GM13977 (cell line): ENCODE measurements at regions not wholly inside any gene's neighbourhood (a gene's known extent, or its start where the extent isn't known, plus 50 kb on each side); places are given as distances from the start of the nearest gene placed in this dataset.

Source experiments
- DNase-seq: peaks from one replicate; pipeline ENCODE4 v3.0.0; 2012; ENCODE audit warnings: low spot score
- CTCF ChIP-seq: IDR thresholded peaks from 2 replicates; pipeline ENCODE4 v1.5.1; 2012; ENCODE audit warnings: mild to moderate bottlenecking, control low read depth; ENCODE audit not compliant: insufficient read depth; ENCODE audit errors: extremely low read depth, missing control alignments
- in situ Hi-C: fragments of 300-500 bp; cut with MboI; formaldehyde crosslinking; loops from one replicate; pipeline ENCODE4 v1.12.0; 2022; ENCODE audit warnings: low sequenced_read_pairs, low pct_unique_long_range_greater_than_20kb, mixed read lengths, inconsistent platforms; ENCODE audit not compliant: unreplicated experiment

GRCh38 chr3:40876009-40876408 lies 323.3 kb upstream of the CTNNB1 start:
- in situ Hi-C loops = no loop called here
- no peak for TF ChIP-seq CTCF
- DNase-seq = no peak

DNA sequence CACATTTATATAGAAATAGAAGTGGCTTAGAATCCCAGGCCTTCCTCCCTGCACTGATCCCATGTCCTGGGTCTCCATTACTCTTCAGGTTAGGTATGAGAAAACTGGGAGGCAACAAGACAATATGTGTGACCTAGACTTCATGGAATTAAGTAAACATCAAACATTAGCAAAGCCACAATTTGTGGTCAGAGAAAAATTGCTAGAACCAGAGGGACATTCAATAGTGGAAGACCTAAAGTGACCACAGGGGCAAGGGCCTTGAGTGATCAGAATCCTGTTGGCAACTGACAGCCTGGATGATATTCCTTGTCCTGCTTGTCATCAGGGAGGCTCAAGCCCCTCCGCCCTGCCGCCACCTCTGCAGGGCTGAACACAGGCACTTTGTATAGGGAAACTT lies 322.8 kb upstream of the CTNNB1 start:
- in situ Hi-C loops = no loop called here
- DNase-seq = no peak
- no peak for TF ChIP-seq CTCF

DNA sequence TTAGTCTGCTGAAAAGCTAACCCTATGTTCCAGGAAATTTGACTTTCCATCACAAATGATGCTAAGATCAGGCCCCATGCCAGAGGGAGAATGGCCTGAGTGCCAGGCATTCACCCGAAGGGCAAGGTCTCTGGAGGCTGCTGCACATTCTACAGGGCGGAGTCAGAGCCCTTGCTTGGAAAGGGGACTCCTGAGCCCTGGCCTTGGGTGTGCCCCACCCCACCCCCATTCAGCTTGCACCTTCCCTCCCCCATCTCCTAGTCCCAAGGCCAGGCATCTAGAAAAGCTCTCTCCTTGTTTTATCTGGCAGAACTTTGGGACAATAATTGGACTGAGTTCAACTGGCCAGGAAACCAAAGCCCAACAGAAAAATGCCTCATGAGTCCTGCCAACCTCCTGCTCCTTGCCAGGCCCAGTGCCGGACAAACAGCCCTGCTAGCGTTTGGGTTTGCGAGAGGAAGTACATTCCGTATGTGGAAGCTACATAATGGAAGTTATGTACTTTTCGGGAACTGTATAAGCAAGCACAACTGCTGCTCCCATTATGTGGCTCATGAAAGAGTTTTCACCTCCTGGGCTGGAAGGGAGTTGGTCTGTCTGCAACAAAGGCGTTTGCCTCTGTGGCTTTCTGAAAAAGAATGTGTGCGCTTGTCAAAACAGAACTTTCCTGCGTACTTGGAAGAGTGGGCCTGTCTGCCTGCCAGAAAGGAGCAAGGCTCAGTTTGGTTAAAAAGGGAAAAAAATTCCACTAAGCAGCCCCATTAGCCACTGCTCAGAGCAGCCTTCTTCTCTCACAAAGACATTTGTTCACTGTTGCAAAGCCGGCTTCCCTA lies 321.5 kb upstream of the CTNNB1 start:
- in situ Hi-C loops = no loop called here
- no peak for TF ChIP-seq CTCF
- no peak for DNase-seq

DNA sequence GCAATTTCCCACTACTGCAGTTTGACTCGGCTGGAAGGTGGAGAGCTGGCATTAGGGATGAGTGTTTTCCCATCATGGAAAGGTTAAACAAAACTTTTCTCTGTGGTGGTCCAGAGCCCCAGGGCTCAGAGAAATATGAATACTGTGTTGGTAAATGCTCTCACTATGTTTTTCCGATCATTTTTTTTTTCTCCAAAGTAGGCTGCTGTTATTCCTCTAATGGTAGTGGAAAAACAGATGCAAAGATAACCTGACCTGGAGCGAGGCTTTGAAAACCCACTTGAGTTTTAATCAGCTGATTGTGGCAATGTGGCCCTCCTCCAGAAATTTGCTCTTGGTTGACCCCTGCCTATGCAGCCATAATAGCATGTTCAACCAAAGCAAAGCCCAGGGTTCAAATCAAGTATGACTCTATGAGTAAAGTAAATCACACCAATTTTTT lies 320.8 kb upstream of the CTNNB1 start:
- no peak for TF ChIP-seq CTCF
- DNase-seq = no peak
- in situ Hi-C loops = no loop called here

DNA sequence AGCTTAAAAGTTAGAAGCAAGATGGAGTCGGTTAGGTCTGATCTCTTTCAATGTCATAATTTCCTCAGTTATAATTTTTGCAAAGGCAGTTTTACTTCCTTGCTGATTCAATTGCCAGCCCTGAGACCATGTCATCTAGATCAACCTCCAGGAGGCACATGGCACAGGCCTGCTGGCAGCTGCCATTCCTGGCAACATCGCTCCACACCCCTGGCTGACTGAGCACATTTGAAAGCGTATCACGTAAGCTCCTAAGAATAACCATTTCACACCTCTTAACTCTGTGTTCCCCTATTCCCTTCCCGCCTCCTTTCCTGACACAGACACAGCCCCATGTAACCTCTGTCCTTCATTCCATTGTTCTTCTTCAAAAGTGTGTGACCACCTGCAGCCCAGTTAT lies 313.9 kb upstream of the CTNNB1 start:
- no peak for DNase-seq
- in situ Hi-C loops = no loop called here
- TF ChIP-seq CTCF = no peak

DNA sequence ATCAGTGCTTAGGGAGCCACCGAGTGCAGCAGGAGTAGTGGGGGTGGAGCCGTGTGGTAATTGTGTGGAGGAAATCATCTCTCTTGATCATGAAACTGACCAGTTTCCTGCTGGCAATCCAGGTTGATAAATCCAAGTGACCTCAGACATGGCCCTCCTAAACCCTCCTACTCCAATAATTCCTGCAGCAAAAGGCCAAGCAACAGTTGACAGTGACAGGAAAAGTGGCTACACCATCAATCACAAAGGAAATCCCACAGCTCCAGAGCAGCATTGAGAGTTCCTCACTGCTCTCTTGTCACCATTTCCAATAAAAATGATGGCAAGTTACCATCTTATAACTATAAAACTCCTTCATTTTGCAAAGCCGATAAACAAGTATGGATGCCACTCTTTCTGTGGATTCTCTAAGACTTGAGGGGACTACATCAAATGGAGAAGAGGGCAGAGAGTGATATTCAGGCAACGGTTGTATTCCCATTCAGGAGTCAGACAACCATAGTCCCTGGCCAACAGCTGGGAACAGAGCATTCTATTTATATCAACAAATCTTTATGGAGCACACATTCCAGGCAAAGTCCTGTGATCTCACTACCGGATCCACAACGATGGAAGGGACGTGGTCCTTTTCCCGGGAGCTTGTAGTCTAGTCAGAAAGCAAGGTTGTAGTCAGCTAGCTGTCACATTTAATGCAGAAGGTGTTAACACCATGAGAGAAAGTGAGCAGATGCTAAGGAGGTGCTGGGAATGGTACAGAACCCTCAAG lies 312.5 kb upstream of the CTNNB1 start:
- in situ Hi-C loops = no loop called here
- DNase-seq = no peak
- no peak for TF ChIP-seq CTCF
